Mesenchymal stem cell (in vitro differentiated cells and primary cell): ENCODE measurements at regions not wholly inside any gene's neighbourhood (a gene's known extent, or its start where the extent isn't known, plus 50 kb on each side); places are given as distances from the start of the nearest gene placed in this dataset.

Source experiments
- DNase-seq: peaks from one replicate; pipeline ENCODE4 v3.0.0-alpha.2; 2013
- H2AFZ ChIP-seq: one replicate; pipeline ENCODE4 v1.6.1; 2013; ENCODE audit warnings: low read depth, mild to moderate bottlenecking, control low read depth, inconsistent platforms, low read length, moderate library complexity
- H2AK5ac ChIP-seq: 2 replicates; pipeline ENCODE4 v1.6.1; 2013; ENCODE audit warnings: low read length, moderate library complexity, mild to moderate bottlenecking, inconsistent platforms; ENCODE audit not compliant: severe bottlenecking
- H2BK120ac ChIP-seq: one replicate; pipeline ENCODE4 v1.6.1; 2013; ENCODE audit warnings: low read depth, mild to moderate bottlenecking, inconsistent platforms, low read length, moderate library complexity
- H2BK12ac ChIP-seq, 2 experiments: one replicate each; pipeline ENCODE4 v1.6.1; 2013; ENCODE audit warnings: inconsistent platforms in 2 of 2, low read length in 2 of 2, mild to moderate bottlenecking in 2 of 2, moderate library complexity in 2 of 2, control low read depth in 1 of 2
- H2BK15ac ChIP-seq: one replicate; pipeline ENCODE4 v1.6.1; 2013; ENCODE audit warnings: mild to moderate bottlenecking, low read depth, inconsistent platforms; ENCODE audit not compliant: poor library complexity, severe bottlenecking
- H2BK5ac ChIP-seq: 2 replicates; pipeline ENCODE4 v1.6.1; 2013; ENCODE audit warnings: low read depth, mild to moderate bottlenecking, low read length, control low read depth, inconsistent platforms; ENCODE audit not compliant: poor library complexity, severe bottlenecking
- H3K14ac ChIP-seq, 2 experiments: one replicate each; pipeline ENCODE4 v1.6.1; 2013; ENCODE audit warnings: inconsistent platforms in 2 of 2, low read length in 2 of 2, control low read depth in 1 of 2, mild to moderate bottlenecking in 1 of 2, moderate library complexity in 1 of 2
- H3K18ac ChIP-seq, 2 experiments: one replicate each; pipeline ENCODE4 v1.6.1; 2013; ENCODE audit warnings: inconsistent platforms in 2 of 2, low read length in 2 of 2, control low read depth in 1 of 2, low read depth in 1 of 2, mild to moderate bottlenecking in 1 of 2
- H3K23ac ChIP-seq, 2 experiments: one replicate each; pipeline ENCODE4 v1.6.1; 2013; ENCODE audit warnings: inconsistent platforms in 2 of 2, low read length in 2 of 2, mild to moderate bottlenecking in 2 of 2, moderate library complexity in 2 of 2, control low read depth in 1 of 2
- H3K27ac ChIP-seq: 2 replicates; pipeline ENCODE4 v1.5.1; 2013; ENCODE audit warnings: mild to moderate bottlenecking, moderate library complexity, low read length, control low read depth, inconsistent platforms; ENCODE audit not compliant: poor library complexity, severe bottlenecking
- H3K27me3 ChIP-seq, 2 experiments: 2 replicates each; pipeline versions ENCODE4 v1.6.1 to v1.7.0; 2013; ENCODE audit warnings: low read length in 2 of 2, mild to moderate bottlenecking in 2 of 2, moderate library complexity in 2 of 2, control low read depth in 1 of 2, inconsistent platforms in 1 of 2; ENCODE audit not compliant: control insufficient read depth in 1 of 2, insufficient read depth in 1 of 2
- H3K36me3 ChIP-seq, 2 experiments: 2 replicates each; pipeline versions ENCODE4 v1.6.1 to v1.7.0; 2013; ENCODE audit warnings: low read length in 2 of 2, control low read depth in 1 of 2, inconsistent platforms in 1 of 2, low read depth in 1 of 2, mild to moderate bottlenecking in 1 of 2; ENCODE audit not compliant: insufficient read depth in 2 of 2, control insufficient read depth in 1 of 2
- H3K4ac ChIP-seq, 2 experiments: one replicate each; pipeline ENCODE4 v1.6.1; 2013; ENCODE audit warnings: inconsistent platforms in 2 of 2, low read length in 2 of 2, mild to moderate bottlenecking in 2 of 2, moderate library complexity in 2 of 2, control low read depth in 1 of 2, low read depth in 1 of 2
- H3K4me1 ChIP-seq: 2 replicates; pipeline ENCODE4 v1.6.1; 2013; ENCODE audit warnings: low read depth, low read length, control low read depth; ENCODE audit not compliant: control insufficient read depth, insufficient read depth
- H3K4me2 ChIP-seq: 2 replicates; pipeline ENCODE4 v1.6.1; 2013; ENCODE audit warnings: low read length, mild to moderate bottlenecking, inconsistent platforms; ENCODE audit not compliant: poor library complexity, severe bottlenecking
- H3K4me3 ChIP-seq, 2 experiments: 2 replicates each; pipeline versions ENCODE4 v1.5.1 to v1.7.0; 2013; ENCODE audit warnings: low read length in 2 of 2, mild to moderate bottlenecking in 2 of 2, control low read depth in 1 of 2, low read depth in 1 of 2; ENCODE audit not compliant: insufficient read depth in 1 of 2
- H3K79me1 ChIP-seq: replicated peaks from 2 replicates; pipeline ENCODE4 v1.6.1; 2013; ENCODE audit warnings: mild to moderate bottlenecking, control low read depth, low read length, inconsistent platforms; ENCODE audit not compliant: poor library complexity, severe bottlenecking
- H3K9ac ChIP-seq: 2 replicates; pipeline ENCODE4 v1.7.0; 2013; ENCODE audit warnings: mild to moderate bottlenecking, low read length, moderate library complexity
- H3K9me3 ChIP-seq: 2 replicates; pipeline ENCODE4 v1.7.0; 2013; ENCODE audit warnings: mild to moderate bottlenecking, low read length; ENCODE audit not compliant: control insufficient read depth
- H4K8ac ChIP-seq: one replicate; pipeline ENCODE4 v1.6.1; 2013; ENCODE audit warnings: inconsistent platforms, mild to moderate bottlenecking, low read length, moderate library complexity
- H4K91ac ChIP-seq: one replicate; pipeline ENCODE4 v1.6.1; 2013; ENCODE audit warnings: mild to moderate bottlenecking, low read length, inconsistent platforms
- WGBS: methylation state at CpG from one replicate; pipeline ENCODE4 v1.1.7; 2013; ENCODE audit warnings: mixed read lengths; 5-methylcytosine and 5-hydroxymethylcytosine counted together

DNA sequence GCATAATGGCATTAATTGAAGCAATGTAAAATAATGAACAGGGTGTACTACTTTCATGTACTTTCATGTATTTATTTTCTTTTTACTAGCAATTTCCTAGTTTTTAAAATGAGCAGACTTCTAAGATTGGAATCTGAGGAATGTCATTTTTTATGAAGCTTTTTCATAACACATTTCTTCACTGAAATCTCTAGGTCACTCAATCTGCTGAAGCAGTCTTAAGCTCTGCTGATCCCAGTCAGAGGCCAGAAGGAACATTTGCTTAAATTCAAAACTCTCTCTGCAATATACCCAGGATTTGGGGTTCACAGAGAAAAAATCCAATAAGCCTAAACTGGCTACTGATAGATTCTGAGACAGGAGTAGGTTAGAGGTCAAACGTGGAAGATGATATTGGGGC lies 73.6 kb upstream of the CNTN1 start:
- Histone ChIP-seq H3K9me3 (no peaks in the 10 kb centered on the region), H3K36me3 (no peaks in the 10 kb centered on the region), H2BK12ac (no peak overlapping the region), H2BK5ac (no peak overlapping the region), H3K14ac (no peak overlapping the region), H3K9ac (no peak overlapping the region), H3K4ac (no peak overlapping the region), H4K91ac (no peak overlapping the region), H3K79me1 (no peaks in the 10 kb centered on the region), H4K8ac (no peak overlapping the region), H2BK120ac (no peak overlapping the region), H3K4me1 (no peaks in the 10 kb centered on the region), H3K4me2 (no peak overlapping the region), H3K27me3 (no peaks in the 10 kb centered on the region), H3K4me3 (no peak overlapping the region), H2AK5ac (no peak overlapping the region), H3K18ac (no peak overlapping the region), H2AFZ (no peak overlapping the region), H3K23ac (no peak overlapping the region), H3K27ac (no peak overlapping the region), H2BK15ac (no peak overlapping the region)
- no CpG with 5 or more reads among the region's 1 CpG for WGBS
- no peak for DNase-seq

DNA sequence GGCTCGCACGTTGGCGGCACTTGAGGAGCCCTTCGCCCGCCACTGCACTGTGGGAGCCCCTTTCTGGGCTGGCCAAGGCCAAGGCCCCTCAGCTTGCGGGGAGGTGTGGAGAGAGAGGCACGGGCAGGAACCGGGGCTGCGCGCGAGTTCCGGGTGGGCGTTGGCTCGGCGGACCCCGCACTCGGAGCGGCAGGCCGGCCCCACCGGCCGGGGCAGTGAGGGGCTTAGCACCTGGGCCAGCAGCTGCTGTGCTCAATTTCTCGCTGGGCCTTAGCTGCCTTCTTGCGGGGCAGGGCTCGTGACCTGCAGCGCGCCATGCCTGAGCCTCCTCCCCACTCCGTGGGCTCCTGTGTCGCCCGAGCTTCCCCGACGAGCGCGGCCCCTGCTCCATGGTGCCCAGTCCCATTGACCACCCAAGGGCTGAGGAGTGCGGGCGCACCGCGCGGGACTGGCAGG lies 71.6 kb upstream of the CNTN1 start:
- Histone ChIP-seq H2AK5ac (no peak overlapping the region), H3K4ac (no peak overlapping the region), H3K27me3 (no peaks in the 10 kb centered on the region), H3K27ac (no peak overlapping the region), H4K91ac (no peak overlapping the region), H3K4me1 (no peaks in the 10 kb centered on the region), H3K9ac (no peak overlapping the region), H2BK12ac (no peak overlapping the region), H3K18ac (no peak overlapping the region), H3K23ac (no peak overlapping the region), H3K4me2 (no peak overlapping the region), H2AFZ (no peak overlapping the region), H3K36me3 (no peaks in the 10 kb centered on the region), H2BK15ac (no peak overlapping the region), H2BK120ac (no peak overlapping the region), H3K79me1 (no peaks in the 10 kb centered on the region), H2BK5ac (no peak overlapping the region), H3K4me3 (no peak overlapping the region), H4K8ac (no peak overlapping the region), H3K9me3 (no peaks in the 10 kb centered on the region), H3K14ac (no peak overlapping the region)
- WGBS, result 91% methylated on average over 20 of the region's 38 CpGs
- no peak for DNase-seq

- Histone ChIP-seq H3K4me3 (no peak overlapping the region), H3K14ac (no peak overlapping the region), H2BK12ac (no peak overlapping the region), H3K23ac (no peak overlapping the region), H3K9me3 (no peaks in the 10 kb centered on the region), H3K27me3 (no peaks in the 10 kb centered on the region), H3K79me1 (no peaks in the 10 kb centered on the region), H3K4me1 (no peaks in the 10 kb centered on the region), H4K91ac (no peak overlapping the region), H3K36me3 (no peaks in the 10 kb centered on the region), H3K18ac (no peak overlapping the region), H2AFZ (no peak overlapping the region), H3K9ac (no peak overlapping the region), H2BK120ac (no peak overlapping the region), H3K4me2 (no peak overlapping the region), H4K8ac (no peak overlapping the region), H2AK5ac (no peak overlapping the region), H3K4ac (no peak overlapping the region), H2BK15ac (no peak overlapping the region), H2BK5ac (no peak overlapping the region), H3K27ac (no peak overlapping the region)
- 51% methylated on average over 3 of the region's 3 CpGs for WGBS
- peak; percentile 15 for DNase-seq
Measured at GRCh38 chr12:40622246-40622838, 69.9 kb upstream of the CNTN1 start.

GRCh38 chr12:40632171-40632570 lies 60.1 kb upstream of the CNTN1 start:
- Histone ChIP-seq H2BK5ac (no peak overlapping the region), H3K79me1 (no peaks in the 10 kb centered on the region), H3K27ac (no peak overlapping the region)

More at GRCh38 chr12:40632171-40632570, 60.1 kb upstream of the CNTN1 start:
- Histone ChIP-seq H3K4me1 (no peaks in the 10 kb centered on the region), H3K18ac (no peak overlapping the region), H2BK120ac (no peak overlapping the region), H3K4ac (no peak overlapping the region), H2BK15ac (no peak overlapping the region), H3K14ac (no peak overlapping the region), H3K9me3 (no peaks in the 10 kb centered on the region), H2AFZ (no peak overlapping the region), H3K4me2 (no peak overlapping the region), H3K4me3 (no peak overlapping the region), H2AK5ac (no peak overlapping the region), H4K91ac (no peak overlapping the region), H3K23ac (no peak overlapping the region), H4K8ac (no peak overlapping the region), H3K27me3 (no peaks in the 10 kb centered on the region), H3K36me3 (no peaks in the 10 kb centered on the region), H2BK12ac (no peak overlapping the region), H3K9ac (no peak overlapping the region)
- no peak for DNase-seq
